IMR-90 (cell line): ENCODE measurements at regions not wholly inside any gene's neighbourhood (a gene's known extent, or its start where the extent isn't known, plus 50 kb on each side); places are given as distances from the start of the nearest gene placed in this dataset.

Source experiments
- ATAC-seq: fragments of 200-7000 bp; cut with Tn5 transposase; 2 replicates; pipeline ENCODE4 v1.9.1; 2020; ENCODE audit warnings: low read depth, mild to moderate bottlenecking, moderate library complexity
- BruUV-seq: library from RNA; stranded (reverse); fragments of 400-500 nt; replicated peaks from 2 replicates; lab custom pipeline; 2021; lab: Mats Ljungman, UMichigan
- CTCF ChIA-PET: fragments of 300-600 bp; formaldehyde crosslinking; extraction: SDS; loops from one replicate; lab custom pipeline; 2021; ENCODE audit warnings: antibody characterized with exemption; lab: Yijun Ruan, JAX
- POLR2A ChIA-PET: fragments of 300-600 bp; sonication (Branson Sonifier 250); formaldehyde crosslinking; loops from one replicate; lab custom pipeline; 2022; ENCODE audit warnings: antibody characterized with exemption; ENCODE audit not compliant: unreplicated experiment; lab: Charles Lee
- DNase-seq: peaks from one replicate; pipeline ENCODE4 v3.0.0; 2013
- H2AFZ ChIP-seq: replicated peaks from 2 replicates; pipeline ENCODE3; 2013; ENCODE audit warnings: low read length, mild to moderate bottlenecking; ENCODE audit not compliant: poor library complexity
- H2AK5ac ChIP-seq: 2 replicates; pipeline ENCODE4 v1.6.1; 2013; ENCODE audit warnings: low read depth, low read length, inconsistent platforms
- H2AK9ac ChIP-seq: replicated peaks from 2 replicates; pipeline ENCODE3; 2013; ENCODE audit warnings: mild to moderate bottlenecking, low read depth, low read length, moderate library complexity; ENCODE audit not compliant: poor library complexity
- H2BK120ac ChIP-seq: 2 replicates; pipeline ENCODE4 v1.6.1; 2013; ENCODE audit warnings: low read depth, low read length, inconsistent platforms
- H2BK15ac ChIP-seq: 3 replicates; pipeline ENCODE4 v1.6.1; 2013; ENCODE audit warnings: low read depth, low read length, inconsistent platforms
- H2BK20ac ChIP-seq: 2 replicates; pipeline ENCODE4 v1.6.1; 2013; ENCODE audit warnings: low read depth, mild to moderate bottlenecking, inconsistent platforms, low read length, moderate library complexity
- H2BK5ac ChIP-seq: 2 replicates; pipeline ENCODE4 v1.6.1; 2013; ENCODE audit warnings: mild to moderate bottlenecking, low read depth, low read length, inconsistent platforms; ENCODE audit not compliant: poor library complexity, severe bottlenecking
- H3K14ac ChIP-seq: replicated peaks from 2 replicates; pipeline ENCODE4 v1.6.1; 2013; ENCODE audit warnings: low read depth, low read length, inconsistent platforms
- H3K18ac ChIP-seq: 2 replicates; pipeline ENCODE4 v1.6.1; 2013; ENCODE audit warnings: low read depth, low read length, control low read depth
- H3K23ac ChIP-seq: 2 replicates; pipeline ENCODE4 v1.6.1; 2013; ENCODE audit warnings: low read depth, low read length, inconsistent platforms
- H3K27ac ChIP-seq: 2 replicates; pipeline ENCODE4 v1.5.1; 2013; ENCODE audit warnings: mild to moderate bottlenecking, control low read depth, low read length; ENCODE audit not compliant: insufficient read depth
- H3K27me3 ChIP-seq: 2 replicates; pipeline ENCODE4 v1.6.1; 2013; ENCODE audit warnings: low read length; ENCODE audit not compliant: control insufficient read depth, insufficient read depth
- H3K36me3 ChIP-seq: 2 replicates; pipeline ENCODE4 v1.6.1; 2013; ENCODE audit warnings: low read length, mixed read lengths; ENCODE audit not compliant: control insufficient read depth, insufficient read depth
- H3K4ac ChIP-seq: 2 replicates; pipeline ENCODE4 v1.6.1; 2013; ENCODE audit warnings: low read depth, low read length, inconsistent platforms
- H3K4me1 ChIP-seq: 2 replicates; pipeline ENCODE4 v1.6.1; 2013; ENCODE audit warnings: low read length, mixed read lengths; ENCODE audit not compliant: control insufficient read depth, insufficient read depth
- H3K4me2 ChIP-seq: 2 replicates; pipeline ENCODE4 v1.6.1; 2013; ENCODE audit warnings: low read depth, mild to moderate bottlenecking, control low read depth, low read length, moderate library complexity
- H3K4me3 ChIP-seq: 2 replicates; pipeline ENCODE4 v1.5.1; 2013; ENCODE audit warnings: low read depth, mild to moderate bottlenecking, control low read depth, low read length, moderate library complexity; ENCODE audit not compliant: insufficient read depth
- H3K56ac ChIP-seq: 2 replicates; pipeline ENCODE4 v1.6.1; 2013; ENCODE audit warnings: low read length, inconsistent platforms; ENCODE audit not compliant: insufficient read depth; ENCODE audit errors: extremely low read depth
- H3K79me1 ChIP-seq, 2 experiments: 2 replicates each; pipeline ENCODE4 v1.6.1; 2013; ENCODE audit warnings: low read length in 2 of 2, inconsistent platforms in 1 of 2, low read depth in 1 of 2
- H3K9ac ChIP-seq: 2 replicates; pipeline ENCODE4 v1.6.1; 2013; ENCODE audit warnings: low read depth, low read length, control low read depth
- H3K9me1 ChIP-seq: 2 replicates; pipeline ENCODE4 v1.6.1; 2013; ENCODE audit warnings: low read length, inconsistent platforms; ENCODE audit not compliant: insufficient read depth
- H3K9me3 ChIP-seq: 2 replicates; pipeline ENCODE4 v1.6.1; 2013; ENCODE audit warnings: low read length; ENCODE audit not compliant: control insufficient read depth, insufficient read depth
- H4K20me1 ChIP-seq: 2 replicates; pipeline ENCODE4 v1.6.1; 2013; ENCODE audit warnings: low read length, inconsistent platforms; ENCODE audit not compliant: insufficient read depth
- H4K5ac ChIP-seq: 2 replicates; pipeline ENCODE4 v1.6.1; 2013; ENCODE audit warnings: mild to moderate bottlenecking, low read depth, low read length, control low read depth
- H4K8ac ChIP-seq, 2 experiments: 2 replicates each; pipeline ENCODE4 v1.6.1; 2013; ENCODE audit warnings: low read depth in 2 of 2, low read length in 2 of 2, control low read depth in 1 of 2, inconsistent platforms in 1 of 2
- H4K91ac ChIP-seq: 2 replicates; pipeline ENCODE4 v1.6.1; 2013; ENCODE audit warnings: low read depth, low read length, inconsistent platforms; ENCODE audit not compliant: insufficient read depth
- MAFK ChIP-seq: IDR thresholded peaks from 2 replicates; pipeline ENCODE4 v1.6.1; 2012; ENCODE audit warnings: low read depth, low read length, improper control_type of control experiment
- MAZ ChIP-seq: IDR thresholded peaks from 2 replicates; pipeline ENCODE4 v1.6.1; 2012; ENCODE audit warnings: low read depth, mild to moderate bottlenecking, low read length, improper control_type of control experiment, moderate library complexity, borderline replicate concordance
- WGBS, 2 experiments: methylation state at CpG; one replicate each; pipeline versions ENCODE4 v1.1.5 to v1.1.7; 2013; ENCODE audit warnings: missing lambda C conversion rate in 2 of 2; ENCODE audit not compliant: insufficient read length in 1 of 2; ENCODE audit errors: extremely low coverage in 2 of 2; 5-methylcytosine and 5-hydroxymethylcytosine counted together
- dilution Hi-C: fragments of 300-500 bp; cut with HindIII; formaldehyde crosslinking; loops from one replicate; pipeline ENCODE4 v1.14.3; 2018; ENCODE audit warnings: low sequenced_read_pairs; ENCODE audit not compliant: unreplicated experiment
- in situ Hi-C: fragments of 300-500 bp; cut with MboI; formaldehyde crosslinking; loops from 3 replicates; pipeline ENCODE4 v1.14.3; 2019; ENCODE audit warnings: low sequenced_read_pairs, inconsistent platforms, mixed read lengths
- intact Hi-C: fragments of 100-400 bp; cut with micrococcal nuclease; formaldehyde crosslinking; loops from 2 replicates; pipeline ENCODE4 v1.10.0; 2022

GRCh38 chr2:53331667-53332066 lies 435.9 kb upstream of the CHAC2 start:
- Histone ChIP-seq H3K9me3 (no peaks in the 10 kb centered on the region), H3K27me3 (no peaks in the 10 kb centered on the region), H2BK120ac (no peak overlapping the region), H4K5ac (no peak overlapping the region), H2BK15ac (no peak overlapping the region), H3K4ac (no peak overlapping the region), H3K36me3 (no peaks in the 10 kb centered on the region), H4K91ac (no peak overlapping the region), H3K4me1 (no peaks in the 10 kb centered on the region), H3K27ac (no peak overlapping the region), H3K23ac (no peak overlapping the region), H3K14ac (no peak overlapping the region), H3K79me1 (no peaks in the 10 kb centered on the region), H2BK20ac (no peak overlapping the region), H2BK5ac (no peak overlapping the region), H3K4me3 (no peak overlapping the region), H4K8ac (no peak overlapping the region), H3K9ac (no peak overlapping the region), H2AFZ (no peak overlapping the region), H2AK5ac (no peak overlapping the region), H3K18ac (no peak overlapping the region), H3K4me2 (no peak overlapping the region), H4K20me1 (no peaks in the 10 kb centered on the region), H3K9me1 (no peaks in the 10 kb centered on the region), H2AK9ac (no peak overlapping the region), H3K56ac (no peak overlapping the region)
- TF ChIP-seq MAZ (no peak), MAFK (peak; percentile 86)
- ChIA-PET POLR2A (no interaction called here), CTCF (no interaction called here)
- no peak for ATAC-seq
- dilution Hi-C loops: no loop called here
- no CpG with 5 or more reads among the region's 2 CpGs for WGBS, 2 experiments
- no peak for DNase-seq
- no TSS peak for BruUV-seq
- intact Hi-C loops: no loop called here
- in situ Hi-C loops: no loop called here
